H7 (cell line): ENCODE measurements at regions not wholly inside any gene's neighbourhood (a gene's known extent, or its start where the extent isn't known, plus 50 kb on each side); places are given as distances from the start of the nearest gene placed in this dataset.
"Not testable (repeated sequence)": the region's sequence is repeated elsewhere in the genome, so short reads cannot be mapped to it uniquely, and the experiment has no call there.

Source experiments
- DNase-seq: peaks from one replicate; pipeline ENCODE4 v3.0.0; 2012
- H3K27me3 ChIP-seq: 2 replicates; pipeline ENCODE4 v1.6.0; 2011; ENCODE audit warnings: mild to moderate bottlenecking, low read length; ENCODE audit not compliant: control insufficient read depth, insufficient read depth
- H3K36me3 ChIP-seq: replicated peaks from 2 replicates; pipeline ENCODE4 v1.5.1; 2011; ENCODE audit warnings: low read length; ENCODE audit not compliant: control insufficient read depth, insufficient read depth
- H3K4me3 ChIP-seq: 2 replicates; pipeline ENCODE4 v1.5.1; 2011; ENCODE audit warnings: low read depth, mild to moderate bottlenecking, control low read depth, low read length, moderate library complexity; ENCODE audit not compliant: insufficient read depth

GRCh38 chr19:56981440-56981839 is 138.3 kb upstream of the USP29 start:
- H3K4me3 ChIP-seq, H3K36me3 ChIP-seq, H3K27me3 ChIP-seq, DNase-seq: not testable (repeated sequence)

GRCh38 chr19:56983171-56983570 is 136.6 kb upstream of the USP29 start:
- H3K27me3 ChIP-seq, result no peaks in the 10 kb centered on the region
- no peak for DNase-seq
- H3K4me3 ChIP-seq, result no peak overlapping the region
- no peaks in the 10 kb centered on the region for H3K36me3 ChIP-seq

GRCh38 chr19:56983804-56984203 is 136.0 kb upstream of the USP29 start:
- DNase-seq, result no peak
- Histone ChIP-seq H3K36me3 (no peaks in the 10 kb centered on the region), H3K4me3 (no peak overlapping the region), H3K27me3 (no peaks in the 10 kb centered on the region)

GRCh38 chr19:56986386-56986785 is 133.4 kb upstream of the USP29 start:
- DNase-seq, result no peak
- Histone ChIP-seq H3K27me3 (no peaks in the 10 kb centered on the region), H3K36me3 (no peaks in the 10 kb centered on the region), H3K4me3 (no peak overlapping the region)

- Histone ChIP-seq H3K27me3 (no peaks in the 10 kb centered on the region), H3K4me3 (no peak overlapping the region), H3K36me3 (no peaks in the 10 kb centered on the region)
- DNase-seq, result no peak
Observed at GRCh38 chr19:56987184-56987583, 132.6 kb upstream of the USP29 start.

GRCh38 chr19:56988299-56988698 is 131.5 kb upstream of the USP29 start:
- no peaks in the 10 kb centered on the region for H3K27me3 ChIP-seq
- H3K4me3 ChIP-seq, result no peak overlapping the region
- no peak for DNase-seq
- H3K36me3 ChIP-seq, result no peaks in the 10 kb centered on the region

GRCh38 chr19:56991912-56992311 is 127.9 kb upstream of the USP29 start:
- no peak for DNase-seq
- no peak overlapping the region for H3K4me3 ChIP-seq
- no peaks in the 10 kb centered on the region for H3K36me3 ChIP-seq
- no peaks in the 10 kb centered on the region for H3K27me3 ChIP-seq

GRCh38 chr19:56993851-56994250 is 125.9 kb upstream of the USP29 start:
- Histone ChIP-seq H3K4me3 (no peak overlapping the region), H3K36me3 (no peaks in the 10 kb centered on the region)
- no peak for DNase-seq

GRCh38 chr19:56994251-56995017 is 125.4 kb upstream of the USP29 start:
- Histone ChIP-seq H3K4me3 (no peak overlapping the region), H3K27me3 (no peaks in the 10 kb centered on the region), H3K36me3 (no peaks in the 10 kb centered on the region)
- DNase-seq, result no peak

More at GRCh38 chr19:56993851-56994250, 125.9 kb upstream of the USP29 start:
- H3K27me3 ChIP-seq, result no peaks in the 10 kb centered on the region

- DNase-seq, result no peak
- Histone ChIP-seq H3K36me3 (no peaks in the 10 kb centered on the region), H3K4me3 (no peak overlapping the region), H3K27me3 (no peaks in the 10 kb centered on the region)
Observed at GRCh38 chr19:56995303-56995702, 124.5 kb upstream of the USP29 start.

- H3K27me3 ChIP-seq, result no peaks in the 10 kb centered on the region
- H3K4me3 ChIP-seq, result no peak overlapping the region
- no peak for DNase-seq
- no peaks in the 10 kb centered on the region for H3K36me3 ChIP-seq
Observed at GRCh38 chr19:57002195-57002601, 117.6 kb upstream of the USP29 start.

GRCh38 chr19:57002710-57003109 is 117.1 kb upstream of the USP29 start:
- H3K36me3 ChIP-seq, result no peaks in the 10 kb centered on the region
- no peaks in the 10 kb centered on the region for H3K27me3 ChIP-seq
- no peak overlapping the region for H3K4me3 ChIP-seq
- DNase-seq, result no peak

GRCh38 chr19:57004418-57004817 is 115.4 kb upstream of the USP29 start:
- Histone ChIP-seq H3K4me3 (no peak overlapping the region), H3K36me3 (no peaks in the 10 kb centered on the region), H3K27me3 (no peaks in the 10 kb centered on the region)
- no peak for DNase-seq

GRCh38 chr19:57008432-57008831 is 111.4 kb upstream of the USP29 start:
- DNase-seq, result no peak
- Histone ChIP-seq H3K27me3 (no peaks in the 10 kb centered on the region), H3K36me3 (no peaks in the 10 kb centered on the region), H3K4me3 (no peak overlapping the region)

- Histone ChIP-seq H3K27me3 (no peaks in the 10 kb centered on the region), H3K4me3 (no peak overlapping the region), H3K36me3 (no peaks in the 10 kb centered on the region)
- DNase-seq, result no peak
Observed at GRCh38 chr19:57010541-57010940, 109.2 kb upstream of the USP29 start.

- DNase-seq, result no peak
- Histone ChIP-seq H3K27me3 (no peaks in the 10 kb centered on the region), H3K4me3 (no peak overlapping the region), H3K36me3 (no peaks in the 10 kb centered on the region)
Observed at GRCh38 chr19:57016076-57016475, 103.7 kb upstream of the USP29 start.
